T-helper 1 cell (primary cell): ENCODE measurements at regions not wholly inside any gene's neighbourhood (a gene's known extent, or its start where the extent isn't known, plus 50 kb on each side); places are given as distances from the start of the nearest gene placed in this dataset.
"Not testable (repeated sequence)": the region's sequence is repeated elsewhere in the genome, so short reads cannot be mapped to it uniquely, and the experiment has no call there.

Source experiments
- DNase-seq, 5 donors: peaks; one replicate each; pipeline ENCODE4 v3.0.0-alpha.2; 2012 to 2020

DNA sequence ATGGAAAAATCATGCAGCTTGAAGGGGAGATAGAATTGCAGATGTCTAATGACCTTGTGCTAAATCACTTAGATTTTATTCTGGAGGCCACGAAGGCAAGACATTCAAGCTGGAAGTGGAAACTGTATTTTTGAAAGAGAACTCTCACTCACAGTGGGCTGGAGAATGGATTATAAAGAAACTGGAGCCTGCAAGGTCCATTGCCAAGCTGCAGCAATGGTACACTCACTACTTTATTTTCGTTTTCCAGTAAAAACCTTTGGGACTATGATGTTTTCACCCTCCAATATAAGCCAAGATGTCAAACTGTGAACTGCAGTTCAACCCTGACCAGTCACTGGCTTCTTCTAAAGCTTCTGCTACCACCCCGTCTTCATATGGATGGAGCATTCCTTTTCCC is 62.0 kb downstream of the SKIDA1 start:
- DNase-seq, result no peak

DNA sequence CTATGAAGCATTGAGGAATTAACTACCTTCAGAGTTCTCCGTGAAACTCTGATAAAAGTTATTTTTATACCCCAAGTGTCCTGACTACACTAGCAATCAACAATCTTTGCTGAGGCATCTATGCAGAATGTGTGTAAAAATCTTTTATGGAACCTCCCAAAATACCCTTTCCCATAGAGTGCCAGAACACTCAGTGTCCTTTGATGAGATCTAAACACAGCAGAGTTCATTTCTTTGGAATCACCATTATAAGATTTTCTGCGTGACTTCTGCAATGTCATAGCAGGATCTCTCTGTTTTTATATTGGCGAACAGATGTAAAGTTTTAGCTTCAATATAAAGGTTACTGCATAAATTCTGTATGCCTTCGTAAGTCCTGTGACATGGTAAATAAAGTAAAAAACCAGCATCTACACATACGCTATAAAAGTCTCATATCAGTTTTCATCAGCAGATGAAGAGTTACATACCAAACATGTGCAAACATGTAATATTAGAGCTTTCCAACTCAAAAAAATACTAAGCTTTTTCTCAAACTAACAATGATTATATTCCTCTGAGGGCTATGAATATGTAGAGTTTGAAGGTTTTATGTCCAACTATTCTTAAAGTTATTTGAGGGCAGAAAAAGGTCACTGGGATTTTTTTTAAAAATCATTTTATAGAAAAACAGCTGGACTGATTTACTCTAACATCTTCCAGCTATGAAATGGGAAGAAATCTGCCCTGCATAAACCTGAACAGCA is 67.2 kb downstream of the SKIDA1 start:
- no peak for DNase-seq

DNA sequence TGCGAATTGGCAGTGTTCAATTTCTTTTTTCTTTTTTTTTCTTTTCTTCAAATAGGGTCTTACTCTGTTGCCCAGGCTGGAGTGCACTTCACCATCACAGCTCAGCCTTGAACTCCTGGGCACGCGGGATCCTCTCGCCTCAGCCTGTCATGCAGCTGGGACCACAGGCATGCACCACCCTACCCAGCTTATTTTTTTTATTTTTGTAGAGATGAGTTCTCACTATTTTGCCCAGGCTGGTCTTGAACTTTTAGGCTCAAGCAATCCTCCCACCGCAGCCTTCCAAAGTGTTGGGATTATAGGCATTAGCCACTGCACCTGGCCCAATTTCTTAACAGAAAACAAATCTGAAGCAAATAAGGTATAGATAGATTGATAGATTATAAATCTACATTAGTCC is 69.3 kb downstream of the SKIDA1 start:
- DNase-seq, result no peak

DNA sequence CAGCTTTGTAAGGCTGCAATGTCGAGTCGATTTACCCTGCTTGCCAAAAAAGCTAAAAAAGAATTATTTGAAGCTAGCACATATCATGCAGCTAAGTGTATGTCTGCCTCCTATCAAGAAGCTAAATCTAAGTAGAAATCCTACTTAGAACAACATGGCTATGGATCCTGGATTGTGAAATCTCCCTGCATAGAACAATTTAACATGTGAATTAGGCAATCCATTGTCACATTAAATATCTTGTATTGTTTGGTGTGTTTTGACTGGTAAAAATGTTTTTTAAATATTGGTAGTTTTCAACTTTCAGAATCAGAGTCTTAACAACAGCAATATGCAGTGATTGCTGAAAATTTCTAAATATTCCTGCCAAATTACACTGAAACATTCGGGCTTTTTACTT is 73.3 kb downstream of the SKIDA1 start:
- DNase-seq, result no peak

DNA sequence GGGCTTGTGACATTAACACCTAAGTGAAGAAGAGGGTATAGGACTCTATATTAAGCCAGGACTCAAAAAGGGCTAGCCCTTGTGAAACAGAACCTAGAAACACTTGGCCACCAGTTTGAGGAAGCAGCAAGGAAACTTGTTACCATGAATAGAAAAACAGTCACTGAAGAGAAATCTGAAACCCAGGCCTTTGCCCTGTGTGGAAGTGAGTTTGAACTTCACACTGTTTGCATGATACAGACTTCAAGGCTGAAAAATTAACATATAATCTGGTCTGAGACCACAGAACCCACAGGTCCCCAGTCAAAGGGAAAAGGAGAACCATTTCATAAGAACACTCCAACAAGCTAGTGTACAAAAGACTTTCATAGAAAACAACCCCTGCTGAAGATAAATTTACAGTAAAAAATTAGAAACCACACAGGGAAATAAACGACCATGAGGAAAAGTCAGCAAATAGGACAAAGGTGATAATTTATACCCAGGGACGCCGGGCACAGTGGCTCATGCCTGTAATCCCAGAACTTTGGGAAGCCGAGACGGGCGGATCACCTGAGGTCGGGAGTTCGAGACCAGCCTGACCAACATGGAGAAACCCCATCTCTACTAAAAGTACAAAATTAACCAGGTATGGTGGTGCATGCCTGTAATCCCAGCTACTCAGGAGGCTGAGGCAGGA is 76.1 kb downstream of the SKIDA1 start:
- DNase-seq, result no peak

DNA sequence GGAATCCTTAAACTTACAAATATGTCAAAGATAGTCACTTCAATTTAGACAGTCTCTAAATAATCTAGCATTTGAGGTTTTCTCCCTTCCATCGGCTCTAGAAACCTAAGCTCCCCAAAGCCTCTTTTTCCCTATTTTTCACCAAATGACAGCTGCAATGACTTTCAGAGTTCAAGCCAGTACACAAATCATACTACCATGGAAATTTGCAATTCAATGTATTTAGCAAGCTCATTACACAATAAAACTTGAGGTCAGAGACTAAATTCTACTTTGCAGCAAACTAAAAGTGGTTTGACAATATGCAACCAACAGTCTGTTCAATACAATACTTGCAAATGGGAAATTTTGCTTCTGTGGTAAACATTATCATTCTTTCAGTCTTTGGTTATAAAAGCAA is 80.3 kb downstream of the SKIDA1 start:
- no peak for DNase-seq

DNA sequence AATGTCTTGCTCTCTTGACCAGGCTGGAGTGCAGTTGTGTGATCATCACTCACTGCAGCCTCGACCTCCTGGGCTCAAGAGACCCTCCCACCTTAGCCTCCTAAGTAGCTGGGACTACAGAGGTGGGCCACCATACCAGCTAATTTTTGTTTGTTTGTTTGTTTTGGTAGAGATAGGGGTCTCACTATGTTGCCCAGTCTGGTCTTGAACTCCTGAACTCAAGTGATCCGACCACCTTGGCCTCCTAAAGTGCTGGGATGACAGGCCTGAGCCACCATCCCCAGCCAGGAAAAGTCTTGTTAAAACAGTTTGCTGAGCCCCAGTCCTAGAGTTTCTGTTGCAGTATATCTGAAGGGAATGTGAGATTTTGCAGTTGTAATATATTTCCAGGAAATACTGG is 83.9 kb downstream of the SKIDA1 start:
- DNase-seq, result no peak

DNA sequence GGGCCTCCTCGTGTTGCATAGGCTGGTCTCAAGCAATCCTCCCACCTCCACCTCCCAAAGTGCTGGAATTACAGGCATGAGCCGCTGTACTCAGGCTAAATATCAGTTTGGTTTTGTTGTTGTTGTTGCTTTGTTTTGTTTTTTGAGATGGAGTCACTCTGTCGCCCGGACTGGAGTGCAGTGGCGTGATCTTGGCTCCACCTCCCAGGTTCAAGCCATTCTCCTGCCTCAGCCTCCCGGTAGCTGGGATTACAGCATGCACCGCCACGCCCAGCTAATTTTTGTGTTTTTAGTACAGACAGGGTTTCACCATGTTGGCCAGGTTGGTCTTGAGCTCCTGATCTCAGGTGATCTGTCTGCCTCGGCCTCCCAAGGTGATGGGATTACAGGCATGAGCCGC is 86.6 kb downstream of the SKIDA1 start:
- not testable (repeated sequence) for DNase-seq

DNA sequence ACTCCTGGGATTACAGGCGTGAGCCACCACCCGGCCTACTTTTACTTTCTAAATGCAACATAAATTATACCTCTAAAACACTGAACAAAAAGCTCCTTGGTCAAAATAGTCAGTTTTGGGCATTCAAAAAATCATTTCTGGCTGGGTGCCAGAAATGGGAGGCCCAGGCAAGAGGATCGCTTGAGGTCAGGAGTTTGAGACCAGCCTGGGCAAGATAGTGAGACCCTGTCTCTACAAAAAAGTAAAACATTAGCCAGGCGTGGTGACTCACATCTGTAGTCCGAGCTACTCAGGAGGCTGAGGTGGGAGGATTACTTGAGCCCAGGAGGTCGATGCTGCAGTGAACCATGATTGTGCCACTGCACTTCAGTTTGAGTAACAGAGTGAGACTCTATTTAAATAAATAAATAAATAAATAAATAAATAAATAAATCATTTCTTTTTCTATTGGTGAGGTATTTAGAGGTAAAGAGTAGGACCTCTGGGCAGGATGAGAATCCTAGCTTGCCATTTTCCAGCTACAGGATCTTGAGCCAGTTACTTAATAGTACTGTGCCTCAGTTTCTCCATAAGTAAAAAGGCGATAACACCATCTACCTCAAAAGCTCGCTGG is 87.6 kb downstream of the SKIDA1 start:
- DNase-seq, result no peak

DNA sequence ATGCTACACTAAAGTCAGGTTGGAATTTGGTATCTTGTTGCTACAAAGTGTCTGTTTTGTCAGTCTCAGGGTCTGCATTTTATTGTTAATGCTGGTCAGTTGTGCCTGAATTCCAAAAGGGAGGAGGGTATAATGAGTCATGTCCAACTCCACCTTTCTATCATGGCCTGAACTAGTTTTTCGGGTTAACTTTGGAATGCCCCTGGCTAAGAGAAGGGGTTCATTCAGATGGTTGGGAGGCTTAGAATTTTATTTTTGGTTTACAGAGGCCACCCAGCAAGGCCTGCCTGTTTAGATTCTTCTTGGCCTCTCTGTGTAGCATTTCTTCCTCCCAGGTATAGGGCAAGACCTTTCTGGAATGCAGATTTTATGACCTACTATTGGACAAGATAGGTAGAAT is 93.2 kb downstream of the SKIDA1 start:
- no peak for DNase-seq

DNA sequence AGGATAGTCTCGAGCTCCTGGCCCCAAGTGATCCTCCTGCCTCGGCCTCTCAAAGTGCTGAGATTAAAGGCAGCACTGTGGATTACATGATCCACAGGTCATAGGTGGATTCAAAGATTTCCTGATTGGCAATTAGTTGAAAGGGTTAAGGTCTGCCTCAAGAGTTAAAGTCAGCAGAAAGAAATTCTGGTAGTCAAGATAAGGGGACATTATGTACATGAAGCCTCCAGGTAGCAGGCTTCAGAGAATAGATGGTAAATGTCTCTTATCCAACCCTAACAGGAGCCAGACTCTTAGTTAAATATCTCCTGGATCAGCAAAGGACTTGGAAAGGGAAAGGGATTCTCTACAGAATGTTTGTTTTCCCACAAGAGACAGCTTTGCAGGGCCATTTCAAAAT is 93.7 kb downstream of the SKIDA1 start:
- DNase-seq, result no peak

DNA sequence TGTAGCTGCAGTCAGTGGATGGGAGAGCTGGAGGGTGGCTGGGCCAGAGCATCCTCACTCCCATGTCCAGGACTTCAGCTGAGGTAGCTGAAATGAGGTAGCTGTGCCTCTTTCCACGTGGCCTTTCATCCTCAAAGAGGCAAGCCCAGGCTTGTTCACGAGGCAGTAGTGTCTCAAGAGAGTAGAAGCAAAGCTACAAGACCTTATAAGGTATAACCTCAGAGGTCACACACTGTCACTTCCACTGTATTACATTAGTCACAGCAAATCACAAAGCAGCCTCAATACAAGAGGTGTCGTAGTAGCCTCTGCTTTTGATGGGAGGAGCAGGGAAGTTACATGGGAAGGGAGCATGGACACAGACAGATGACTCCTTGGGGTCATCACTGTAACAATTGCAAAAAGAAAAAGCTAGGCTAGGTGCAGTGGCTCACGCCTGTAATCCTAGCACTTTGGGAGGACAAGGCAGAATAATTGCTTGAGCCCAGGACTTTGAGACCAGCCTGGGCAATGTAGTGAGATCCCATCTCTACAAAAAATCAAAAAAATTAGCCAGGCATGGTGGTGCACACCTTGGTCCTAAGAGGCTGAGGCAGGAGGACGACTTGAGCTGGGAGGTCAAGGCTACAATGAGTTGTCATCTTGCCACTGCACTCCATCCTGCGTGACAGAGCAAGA is 97.5 kb downstream of the SKIDA1 start:
- no peak for DNase-seq

DNA sequence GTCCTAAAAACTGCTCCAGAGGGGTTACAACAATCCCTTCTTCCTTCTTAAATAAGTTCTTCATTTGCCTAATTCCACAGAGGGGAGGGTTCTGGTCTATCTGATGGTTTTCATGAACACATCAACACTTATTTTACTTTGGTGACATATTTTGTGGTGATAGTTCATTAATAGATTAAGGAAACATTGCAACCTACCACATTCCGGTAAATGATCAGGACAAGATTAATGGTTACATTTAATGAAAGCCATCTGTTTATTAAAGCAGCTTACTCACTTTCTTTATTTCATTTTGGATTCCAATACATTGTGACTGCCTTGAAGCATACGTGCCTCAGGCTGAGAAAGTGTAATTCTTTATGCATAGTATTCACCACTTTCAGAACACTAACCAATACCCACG is 101.0 kb downstream of the SKIDA1 start:
- DNase-seq, result no peak

DNA sequence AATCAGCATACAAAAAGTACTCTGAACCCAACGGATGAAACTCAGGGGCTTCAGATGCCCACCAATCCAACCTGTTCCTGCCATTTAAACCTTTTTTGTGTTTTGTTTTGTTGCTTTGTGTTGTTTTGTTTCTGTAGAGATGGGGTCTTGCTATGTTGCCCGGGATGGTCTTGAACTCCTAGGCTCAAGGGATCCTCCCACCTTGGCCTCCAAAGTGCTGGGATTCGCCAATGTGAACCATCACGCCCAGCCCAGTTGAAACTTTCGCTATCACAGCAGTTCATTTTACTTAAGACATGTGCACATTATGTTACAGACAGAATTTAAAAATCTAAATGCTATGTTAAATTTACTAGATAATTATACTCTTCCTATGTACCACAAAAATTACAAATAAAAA is 101.6 kb downstream of the SKIDA1 start:
- DNase-seq, result no peak

DNA sequence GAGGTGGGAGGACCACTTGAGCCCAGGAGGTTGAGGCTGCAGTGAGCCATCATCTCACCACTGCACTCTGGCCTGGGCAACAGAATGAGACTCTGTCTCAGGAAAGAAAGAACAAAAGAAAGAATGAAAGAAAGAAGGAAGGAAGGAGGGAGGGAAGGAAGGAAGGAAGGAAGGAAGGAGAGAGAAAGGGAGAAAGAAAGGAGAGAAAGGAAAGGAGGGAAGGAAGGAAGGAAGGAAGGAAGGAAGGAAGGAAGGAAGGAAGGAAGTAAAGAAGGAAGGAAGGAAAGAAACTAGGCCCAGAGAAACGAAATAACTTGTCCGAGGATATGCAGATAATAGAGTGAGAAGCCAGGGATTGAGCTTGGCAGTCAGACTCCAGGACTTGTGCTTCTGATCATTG is 102.1 kb downstream of the SKIDA1 start:
- DNase-seq, result no peak

DNA sequence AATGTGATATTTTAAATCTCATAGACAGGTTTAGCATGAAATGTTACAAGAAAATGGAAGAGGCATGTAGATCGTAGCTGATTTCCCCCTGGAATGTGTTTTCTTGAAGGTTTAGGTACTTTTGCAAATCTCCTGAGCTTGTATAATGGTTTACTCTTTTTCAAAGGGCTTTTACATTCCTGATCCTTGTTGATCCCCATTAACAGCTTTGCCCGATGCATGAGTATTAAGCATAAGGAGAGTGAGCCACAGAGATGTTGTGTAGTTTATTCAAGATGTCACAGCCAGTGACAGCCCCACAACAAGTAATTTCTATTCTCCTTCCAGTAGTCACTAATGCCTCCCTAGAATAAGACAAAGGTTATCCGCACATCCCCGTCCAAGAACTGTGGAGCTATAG is 103.7 kb downstream of the SKIDA1 start:
- DNase-seq, result no peak

DNA sequence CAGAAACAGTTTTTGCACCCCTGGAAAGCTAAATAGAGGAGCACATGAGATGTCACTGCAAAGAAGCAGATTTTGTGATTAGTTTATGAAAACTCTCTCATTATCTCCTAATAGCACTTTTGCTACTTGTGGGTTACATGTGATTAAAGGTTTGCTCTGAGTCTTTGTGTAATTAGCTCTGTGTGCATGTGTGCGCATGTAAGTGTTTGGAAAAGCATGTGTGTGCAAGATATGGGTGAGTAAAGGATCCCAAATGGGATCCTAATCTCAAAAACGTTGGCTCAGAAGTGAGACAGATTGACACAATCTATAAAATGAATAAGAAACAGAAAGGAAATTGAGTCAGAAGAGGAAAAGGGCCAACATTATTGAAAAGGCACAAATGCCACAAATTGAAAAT is 104.5 kb downstream of the SKIDA1 start:
- DNase-seq, result no peak

DNA sequence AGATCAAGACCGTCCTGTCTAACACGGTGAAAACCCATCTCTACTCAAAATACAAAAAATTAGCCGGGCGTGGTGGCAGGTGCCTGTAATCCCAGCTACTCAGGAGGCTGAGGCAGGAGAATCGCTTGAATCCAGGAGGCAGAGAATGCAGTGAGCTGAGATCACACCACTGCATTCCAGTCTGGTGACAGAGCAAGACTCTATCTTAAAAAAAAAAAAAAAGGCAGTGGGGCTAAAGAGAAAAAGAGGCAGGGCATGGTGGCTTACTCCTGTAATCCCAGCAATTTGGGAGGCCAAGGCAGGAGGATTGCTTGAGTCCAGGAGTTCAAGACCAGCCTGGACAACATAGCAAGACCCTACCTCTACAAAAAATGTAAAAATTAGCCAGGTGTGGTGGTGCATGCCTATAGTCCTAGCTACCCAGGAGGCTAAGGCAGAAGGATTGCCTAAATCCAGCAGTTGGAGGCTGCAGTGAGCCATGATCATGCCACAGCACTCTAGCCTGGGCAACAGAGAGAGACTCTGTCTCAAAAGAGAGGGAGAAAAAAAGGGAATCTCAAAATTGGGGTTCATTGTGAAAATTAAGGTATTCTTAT is 106.4 kb downstream of the SKIDA1 start:
- DNase-seq, result not testable (repeated sequence)

DNA sequence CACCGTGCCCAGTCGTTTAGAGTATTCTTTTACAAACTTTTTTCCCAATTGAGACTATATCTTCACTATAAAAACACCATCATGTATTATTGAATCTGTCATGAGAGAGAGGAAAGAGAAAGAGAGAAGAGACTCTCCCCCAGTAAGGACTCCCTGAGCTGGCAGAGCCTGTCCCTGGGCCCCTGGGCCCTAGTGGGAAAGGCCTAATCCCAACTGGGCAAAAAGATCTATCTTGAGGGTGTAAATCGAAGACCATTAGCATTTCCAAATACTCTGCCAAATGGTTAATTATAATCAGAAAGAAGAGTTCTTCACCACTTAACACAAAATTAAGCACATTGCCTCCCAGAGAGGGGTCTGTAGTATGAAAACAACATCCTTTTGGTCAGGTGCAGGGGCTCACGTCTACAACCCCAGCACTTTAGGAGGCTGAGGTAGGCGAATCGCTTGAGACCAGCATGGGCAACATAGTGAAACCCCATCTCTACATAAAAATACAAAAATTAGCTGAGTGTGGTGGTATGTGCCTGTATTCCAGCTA is 108.2 kb downstream of the SKIDA1 start:
- DNase-seq, result no peak

DNA sequence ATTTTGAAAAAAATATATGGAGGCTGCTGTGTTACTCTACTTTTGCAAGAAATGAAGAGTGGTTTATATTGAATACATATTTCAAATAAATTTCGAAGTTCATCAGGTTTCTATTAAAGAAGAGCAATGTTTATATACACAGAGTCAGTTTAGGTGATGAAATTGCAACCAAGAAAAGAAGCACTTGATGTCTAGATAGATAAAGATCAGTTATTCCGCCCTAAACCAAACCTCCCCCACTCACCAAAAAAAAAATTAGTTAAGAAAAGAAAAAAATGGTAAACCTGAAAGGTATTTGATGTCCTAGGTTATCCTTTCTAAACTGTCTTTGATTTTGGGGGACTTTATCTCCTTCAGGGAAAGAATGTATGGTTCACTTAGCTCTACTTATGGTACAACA is 111.8 kb downstream of the SKIDA1 start:
- DNase-seq, result no peak

DNA sequence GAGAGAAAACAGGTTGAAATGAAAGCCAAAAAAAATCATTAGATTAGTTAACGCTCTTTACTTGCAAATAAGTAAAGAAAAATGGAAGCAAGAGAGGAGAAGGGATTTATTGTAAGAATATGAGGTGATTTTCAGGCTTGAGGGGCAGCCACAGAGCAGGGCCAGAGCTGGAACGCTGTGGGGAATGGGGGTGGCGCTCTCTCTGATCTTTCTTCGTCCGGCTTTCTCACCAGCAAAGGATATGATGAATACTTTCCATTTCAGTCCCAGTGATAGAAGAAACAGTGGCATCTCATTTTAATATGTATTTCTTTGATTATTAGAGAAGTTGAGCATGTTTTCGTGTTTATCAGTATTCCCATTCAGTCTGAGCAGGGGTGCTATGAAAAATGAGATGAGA is 112.2 kb downstream of the SKIDA1 start:
- no peak for DNase-seq

DNA sequence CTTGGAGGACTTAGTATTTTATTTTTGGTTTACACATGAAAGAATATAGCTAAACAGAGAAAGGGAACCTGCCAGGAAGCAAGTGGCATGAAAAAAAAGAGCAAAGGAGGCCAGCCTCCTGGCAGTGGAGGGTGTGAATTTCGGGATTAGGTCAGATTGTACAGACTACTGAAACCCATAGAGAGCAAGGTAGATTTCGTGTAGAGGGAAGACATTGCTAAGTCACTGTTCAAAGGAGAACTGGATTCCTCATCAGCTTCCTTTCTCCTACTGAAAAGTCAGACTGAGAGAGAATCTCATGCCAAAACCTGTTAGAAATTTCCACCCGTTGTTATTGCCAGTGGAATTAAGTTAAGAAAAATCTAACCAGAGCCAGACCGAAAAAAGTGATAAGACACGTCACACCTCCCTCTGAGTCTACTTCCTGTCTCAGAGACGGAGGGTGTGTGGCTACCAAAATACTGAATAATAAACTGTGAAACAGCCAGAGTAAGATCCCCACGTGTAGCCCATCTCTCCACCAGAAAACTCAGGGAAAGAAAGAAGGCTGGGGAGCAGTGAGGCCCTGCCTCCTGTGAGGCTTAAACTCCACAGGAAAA is 118.8 kb downstream of the SKIDA1 start:
- DNase-seq, result peak in 1 of 5 donors; percentile 27

DNA sequence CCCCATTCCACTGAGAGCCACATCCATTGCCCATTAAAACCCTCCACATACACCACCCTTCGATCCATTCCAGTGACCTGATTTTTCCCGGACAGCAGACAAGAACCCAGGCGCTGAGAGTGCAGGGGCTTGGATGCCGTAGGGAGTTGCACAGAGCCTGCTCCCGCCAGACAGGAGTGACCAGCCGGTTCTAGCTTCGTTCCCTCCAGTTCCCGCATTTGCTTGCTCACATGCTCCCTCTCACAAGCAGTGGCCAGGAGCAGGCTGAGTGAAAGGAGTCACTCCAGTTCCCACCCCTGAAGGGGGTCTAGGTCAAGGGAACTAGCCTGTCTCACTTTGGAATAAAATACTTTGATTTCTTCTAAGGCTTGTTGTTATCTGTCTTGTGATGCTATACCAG is 119.5 kb downstream of the SKIDA1 start:
- DNase-seq, result no peak
